Stimulated activated CD8-positive, alpha-beta memory T cell treated with anti-CD3 and anti-CD28 coated beads, Interleukin-12 subunit alpha, Interleukin-12 subunit beta, amount 100 ng/mL, for 4 hours (primary cell): ENCODE measurements at regions not wholly inside any gene's neighbourhood (a gene's known extent, or its start where the extent isn't known, plus 50 kb on each side); places are given as distances from the start of the nearest gene placed in this dataset.

ENCODE experiments used
- DNase-seq: peaks from one replicate; pipeline ENCODE4 v3.0.0-alpha.2; 2020; ENCODE audit warnings: low read depth

DNA sequence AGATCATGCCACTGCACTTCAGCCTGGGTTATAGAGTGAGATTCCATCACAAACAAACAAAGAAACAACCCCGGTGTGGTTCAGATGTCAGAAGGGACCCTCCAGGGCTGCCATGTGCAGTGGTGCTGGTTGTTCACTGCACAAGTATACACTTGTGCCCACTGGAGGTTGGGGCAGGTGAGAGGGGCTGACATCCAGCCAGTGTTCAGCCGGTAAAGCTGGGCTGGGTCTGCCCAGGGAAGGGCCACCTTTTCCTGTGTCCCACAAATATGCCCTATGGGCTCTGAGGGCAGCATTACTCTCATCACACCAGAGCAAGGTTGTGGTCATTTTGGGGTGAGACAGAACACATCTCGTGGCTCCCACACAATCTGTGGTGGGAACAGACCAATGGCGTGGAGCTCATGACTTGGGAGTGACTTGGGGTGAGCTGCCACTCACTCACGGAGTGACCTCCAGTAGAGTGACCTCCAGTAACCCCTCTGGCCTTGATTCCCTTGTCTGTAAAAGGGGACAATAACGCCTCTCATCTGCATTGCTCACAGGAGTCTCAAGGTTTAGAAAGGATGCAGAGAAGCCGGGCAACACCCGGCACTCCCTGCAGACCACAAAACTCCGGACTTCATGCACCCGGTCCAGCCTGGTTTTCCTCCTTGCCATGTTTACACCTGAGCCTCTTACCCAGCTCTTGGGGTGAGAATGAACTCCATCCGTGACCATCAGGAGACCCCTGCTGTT is 69.0 kb upstream of the VRK1 start:
- DNase-seq = no peak

DNA sequence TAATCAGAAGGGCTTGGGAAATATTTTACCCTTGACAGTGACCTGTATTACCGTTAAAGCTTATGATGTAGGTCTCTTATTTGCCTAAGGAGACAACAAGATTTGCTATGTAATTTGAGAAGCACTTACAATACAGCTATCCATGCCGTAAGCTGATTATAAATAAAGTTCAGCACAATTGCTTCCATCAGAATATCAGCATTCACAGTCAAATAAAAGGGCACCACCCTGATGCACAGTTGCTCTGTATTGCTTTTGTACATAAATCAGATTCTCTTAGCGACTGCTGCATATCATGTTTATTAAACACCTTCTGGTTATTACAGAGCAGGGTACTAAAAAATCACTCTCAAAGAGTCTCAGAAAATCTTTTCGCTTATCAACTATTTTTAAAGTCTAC is 67.3 kb upstream of the VRK1 start:
- DNase-seq = no peak

DNA sequence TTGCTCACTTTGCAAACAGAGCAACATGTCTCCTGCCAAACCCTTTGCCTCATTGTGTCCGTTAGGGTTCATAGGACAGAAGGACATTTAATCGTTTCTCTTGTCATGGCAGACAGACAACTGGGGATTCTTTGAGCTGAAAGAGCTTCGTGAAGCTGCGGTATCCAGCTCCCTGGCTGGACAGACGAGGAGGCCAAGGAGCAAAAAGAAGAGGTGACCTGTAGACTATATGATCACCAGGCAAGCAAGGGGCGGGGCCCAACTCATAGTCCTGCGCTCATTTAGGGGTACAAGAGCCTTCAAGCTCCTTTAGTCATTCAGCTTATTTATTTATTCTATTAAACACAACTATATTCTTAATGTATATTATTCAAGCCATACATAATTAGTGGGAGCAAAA is 66.8 kb upstream of the VRK1 start:
- no peak for DNase-seq

DNA sequence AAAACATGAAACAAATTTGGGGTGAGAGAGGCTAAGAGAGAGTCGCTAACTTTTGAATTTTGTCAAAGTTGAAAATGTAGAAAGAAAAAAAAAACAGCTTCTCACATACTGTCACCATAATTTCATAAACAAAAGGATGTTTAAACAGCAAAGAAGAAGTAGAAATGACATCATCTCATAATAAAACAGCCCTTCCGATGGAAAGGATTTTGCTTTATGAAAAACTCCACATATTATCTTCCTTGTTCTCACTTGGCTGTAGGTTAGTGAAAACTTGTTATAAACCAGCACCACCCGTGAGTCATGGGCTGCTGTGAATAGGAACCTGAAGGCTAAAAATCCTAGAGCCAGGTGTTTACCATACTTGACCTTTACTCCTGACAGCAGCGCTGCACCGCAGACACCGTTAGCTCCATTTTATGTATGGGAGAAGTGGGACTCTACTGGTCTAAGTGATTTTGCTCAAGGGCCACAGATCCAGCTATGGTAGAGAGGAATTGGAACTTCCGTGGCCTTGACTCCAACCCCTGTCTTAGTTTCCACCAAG is 63.0 kb upstream of the VRK1 start:
- no peak for DNase-seq

DNA sequence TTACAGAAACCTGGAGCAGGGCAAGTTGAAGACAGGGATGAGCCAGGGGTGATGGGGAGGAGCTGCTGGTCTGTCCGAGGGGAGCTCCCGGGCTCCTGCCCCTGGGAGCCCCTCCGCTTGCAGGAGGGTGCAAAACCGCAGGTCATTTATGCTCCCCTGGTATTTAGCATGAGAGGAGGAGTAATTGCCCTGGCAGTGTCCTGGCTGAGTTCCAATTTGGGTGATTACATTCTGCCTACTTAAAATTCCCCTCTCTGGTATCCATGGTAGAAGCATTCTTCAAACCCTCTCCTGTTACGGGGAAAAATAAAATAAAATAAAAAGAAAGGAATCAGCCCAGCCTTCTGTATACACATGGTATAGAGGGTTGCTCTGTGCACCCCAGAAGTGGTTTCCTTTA is 61.7 kb upstream of the VRK1 start:
- DNase-seq = no peak

DNA sequence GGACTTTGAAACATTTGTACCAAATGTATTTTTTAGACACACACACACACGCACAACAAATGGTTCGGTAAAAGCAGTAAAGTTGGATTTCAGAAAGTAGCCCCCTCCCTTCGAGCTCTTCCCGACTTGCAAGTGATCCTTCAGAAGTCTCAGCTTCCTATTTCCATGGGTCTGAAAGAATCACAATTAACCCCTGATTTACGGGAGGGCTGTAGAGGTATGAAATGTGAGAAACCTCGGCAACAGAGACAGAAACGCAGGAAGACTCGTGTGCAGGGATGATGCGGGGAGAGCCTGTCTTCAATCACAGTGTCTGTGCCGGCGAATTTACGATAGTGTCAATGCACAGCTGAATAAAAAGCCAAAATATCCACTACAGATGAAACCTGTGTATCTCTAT is 60.7 kb upstream of the VRK1 start:
- no peak for DNase-seq

DNA sequence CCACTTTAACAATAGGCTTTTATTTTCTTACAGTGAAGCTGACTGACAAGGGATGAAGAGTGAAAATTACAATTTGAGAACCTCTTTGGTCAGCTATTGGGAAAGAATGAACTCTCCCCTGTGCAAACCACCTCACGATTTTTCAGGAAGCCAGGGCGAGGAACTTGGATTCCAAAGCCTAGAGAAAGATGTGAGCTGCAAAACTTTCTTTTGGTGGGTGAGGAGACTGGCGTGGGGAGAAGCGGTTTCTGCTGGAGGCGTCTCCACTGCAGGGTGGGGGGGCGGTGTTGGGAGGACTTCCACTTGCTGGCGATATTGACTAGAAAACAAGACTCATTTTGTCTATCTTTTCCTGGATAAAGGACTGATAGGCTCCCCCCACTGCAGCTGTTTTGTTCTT is 59.3 kb upstream of the VRK1 start:
- no peak for DNase-seq

DNA sequence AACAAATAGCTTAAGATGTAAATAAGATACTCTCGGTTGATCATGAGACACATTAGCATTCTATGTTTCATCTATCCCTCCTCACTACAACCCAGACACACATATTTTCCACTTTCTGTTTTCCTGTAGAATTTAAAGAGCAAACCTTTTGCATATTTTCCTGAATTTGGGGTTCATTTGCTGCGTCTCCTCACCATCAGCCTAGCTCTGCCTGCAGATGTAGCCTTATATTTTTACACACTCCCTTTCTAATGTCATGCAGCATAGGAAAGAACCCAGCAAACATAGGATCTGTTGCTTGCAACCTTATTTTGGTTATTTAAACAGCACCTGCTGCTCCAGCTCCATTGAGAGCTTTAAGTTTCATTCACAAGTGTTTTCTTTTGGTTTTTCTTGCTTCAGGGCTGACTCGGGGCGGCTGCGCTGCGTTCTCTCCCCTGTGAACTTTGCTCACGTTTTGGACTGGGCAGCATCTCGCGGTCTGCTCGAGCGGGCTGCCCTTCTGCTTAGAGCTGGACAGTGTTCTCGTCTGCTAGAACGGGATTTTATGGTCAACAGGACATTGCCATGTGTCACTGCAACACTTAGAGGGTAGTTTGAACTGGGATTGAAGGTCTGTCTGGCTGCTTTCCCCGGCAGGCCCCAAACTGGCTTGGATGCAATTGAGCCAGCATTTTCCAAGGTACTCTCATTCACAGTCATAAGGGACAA is 57.8 kb upstream of the VRK1 start:
- DNase-seq = no peak

DNA sequence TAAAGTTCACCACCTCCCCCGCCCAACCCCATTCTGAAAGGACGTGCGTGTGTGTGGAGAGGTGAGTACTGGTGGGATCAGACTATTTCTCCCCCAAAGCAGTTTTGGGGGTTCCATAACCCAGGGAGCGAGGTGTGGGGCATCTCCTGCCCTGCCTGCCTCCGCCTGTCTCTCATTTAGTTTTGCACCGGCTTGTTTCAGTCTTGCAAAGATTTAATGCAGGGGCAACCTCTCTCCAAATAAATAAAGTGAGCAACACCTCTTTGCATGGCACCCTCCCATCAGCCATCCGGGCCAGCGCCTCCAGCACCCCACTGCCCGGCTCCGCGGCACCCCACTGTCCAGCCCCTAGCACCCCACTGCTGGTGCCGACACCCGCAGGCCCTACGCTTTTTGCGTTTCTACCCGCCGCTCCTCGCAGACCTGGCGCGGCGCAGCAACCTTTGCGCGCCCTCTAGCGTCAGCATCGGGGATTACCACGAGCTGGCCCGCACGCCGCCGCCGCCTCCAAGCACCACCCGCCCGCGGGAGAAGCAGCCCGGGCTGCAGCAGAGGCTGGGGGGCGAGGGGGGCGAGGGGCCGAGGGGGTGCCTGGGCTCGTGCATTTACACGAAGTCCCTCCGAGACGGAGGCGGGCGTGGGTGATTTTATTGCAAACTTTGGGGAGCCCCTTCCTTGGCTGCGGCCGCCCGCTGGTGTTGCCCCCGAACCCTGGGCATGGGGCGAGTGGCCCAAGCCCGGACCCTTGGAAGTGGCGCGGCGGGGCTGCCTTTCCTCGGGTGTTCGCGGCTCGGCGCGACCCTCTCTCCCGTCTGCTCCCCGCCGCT is 55.8 kb upstream of the VRK1 start:
- peak; percentile 50 for DNase-seq

DNA sequence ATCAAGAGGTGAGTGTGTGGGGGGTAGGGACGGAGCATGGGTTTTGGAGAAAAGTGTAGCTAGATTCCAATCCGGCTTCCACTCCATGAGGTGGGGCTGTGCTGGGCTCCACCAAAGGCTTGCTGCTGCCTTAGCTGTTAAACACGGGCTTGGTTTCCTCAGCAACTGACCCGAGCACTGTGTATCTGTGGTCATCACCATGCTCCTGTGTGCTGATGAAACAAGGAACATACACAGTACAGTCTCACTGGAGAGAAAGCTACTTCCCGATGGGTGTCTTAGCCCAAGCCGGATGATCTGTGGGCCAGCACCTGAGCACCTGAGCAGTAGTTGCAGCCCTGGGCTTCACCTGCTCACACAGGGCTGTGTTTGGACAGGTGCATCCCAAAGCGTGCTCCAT is 52.9 kb upstream of the VRK1 start:
- no peak for DNase-seq

DNA sequence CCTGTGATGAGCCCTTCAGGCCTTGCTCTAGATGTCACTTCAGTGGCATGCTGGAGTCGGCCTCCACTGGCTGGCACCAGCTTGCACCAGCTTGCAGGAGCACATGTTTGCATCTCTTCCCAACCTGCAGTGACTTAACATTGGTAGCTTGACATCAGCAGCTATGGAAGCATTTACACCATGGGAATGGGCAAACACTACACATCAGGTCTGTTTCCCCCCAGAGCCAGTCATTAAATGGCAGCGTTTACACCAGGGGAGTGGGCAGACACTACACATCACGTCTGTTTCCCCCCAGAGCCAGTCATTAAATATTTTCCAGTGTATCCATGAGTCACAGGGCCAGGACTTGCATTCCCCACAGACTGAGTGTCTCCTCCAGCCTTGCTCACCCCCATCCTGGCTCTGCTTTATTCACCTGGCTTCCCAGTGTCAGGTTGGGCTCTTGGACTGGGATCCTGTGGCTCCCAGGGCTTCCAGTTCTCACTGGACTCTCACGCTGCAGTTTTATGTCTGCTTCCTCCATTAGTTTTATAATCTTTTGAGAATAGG is 51.6 kb upstream of the VRK1 start:
- DNase-seq = no peak

DNA sequence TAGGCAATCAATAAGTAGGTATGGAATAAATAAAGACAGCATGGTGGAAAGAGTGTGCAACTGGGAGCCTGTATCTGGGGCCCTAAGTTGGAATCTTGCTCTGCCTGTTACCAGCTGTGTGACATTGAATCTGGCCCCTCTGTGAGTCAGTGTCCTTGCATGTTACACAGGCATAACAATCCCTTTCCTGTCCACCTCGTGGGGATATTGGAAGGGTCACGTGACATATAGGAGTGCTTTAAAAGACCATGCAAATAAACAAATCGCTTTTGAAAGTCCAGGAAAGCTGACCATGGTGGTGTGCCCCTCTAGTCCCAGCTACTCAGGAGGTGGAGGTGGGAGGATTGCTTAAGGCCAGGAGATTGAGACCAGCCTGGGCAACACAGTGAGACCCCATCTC is 51.1 kb upstream of the VRK1 start:
- DNase-seq = no peak

DNA sequence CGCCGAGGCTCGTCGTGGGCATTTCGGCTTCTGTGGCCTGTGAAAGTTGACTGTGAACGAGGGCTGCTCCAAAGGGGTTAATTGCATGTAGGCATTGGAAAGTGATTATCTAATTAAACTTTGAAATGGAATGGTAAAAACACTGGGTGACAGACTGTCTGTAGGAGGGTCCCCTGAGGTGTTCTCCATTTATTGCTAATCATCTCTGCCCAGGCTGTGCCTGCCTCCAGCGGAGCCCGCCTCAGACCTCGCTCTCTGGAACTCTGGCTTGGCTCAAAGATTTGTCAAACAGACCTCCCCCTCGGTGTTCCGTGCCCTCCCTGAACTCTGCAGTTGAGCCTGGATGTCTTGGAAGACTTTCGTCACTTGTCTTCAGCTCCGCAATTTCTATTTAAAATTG is 50.2 kb upstream of the VRK1 start:
- DNase-seq = no peak
